ENCODE measurements at regions not wholly inside any gene's neighbourhood (a gene's known extent, or its start where the extent isn't known, plus 50 kb on each side); places are given as distances from the start of the nearest gene placed in this dataset.

DNA sequence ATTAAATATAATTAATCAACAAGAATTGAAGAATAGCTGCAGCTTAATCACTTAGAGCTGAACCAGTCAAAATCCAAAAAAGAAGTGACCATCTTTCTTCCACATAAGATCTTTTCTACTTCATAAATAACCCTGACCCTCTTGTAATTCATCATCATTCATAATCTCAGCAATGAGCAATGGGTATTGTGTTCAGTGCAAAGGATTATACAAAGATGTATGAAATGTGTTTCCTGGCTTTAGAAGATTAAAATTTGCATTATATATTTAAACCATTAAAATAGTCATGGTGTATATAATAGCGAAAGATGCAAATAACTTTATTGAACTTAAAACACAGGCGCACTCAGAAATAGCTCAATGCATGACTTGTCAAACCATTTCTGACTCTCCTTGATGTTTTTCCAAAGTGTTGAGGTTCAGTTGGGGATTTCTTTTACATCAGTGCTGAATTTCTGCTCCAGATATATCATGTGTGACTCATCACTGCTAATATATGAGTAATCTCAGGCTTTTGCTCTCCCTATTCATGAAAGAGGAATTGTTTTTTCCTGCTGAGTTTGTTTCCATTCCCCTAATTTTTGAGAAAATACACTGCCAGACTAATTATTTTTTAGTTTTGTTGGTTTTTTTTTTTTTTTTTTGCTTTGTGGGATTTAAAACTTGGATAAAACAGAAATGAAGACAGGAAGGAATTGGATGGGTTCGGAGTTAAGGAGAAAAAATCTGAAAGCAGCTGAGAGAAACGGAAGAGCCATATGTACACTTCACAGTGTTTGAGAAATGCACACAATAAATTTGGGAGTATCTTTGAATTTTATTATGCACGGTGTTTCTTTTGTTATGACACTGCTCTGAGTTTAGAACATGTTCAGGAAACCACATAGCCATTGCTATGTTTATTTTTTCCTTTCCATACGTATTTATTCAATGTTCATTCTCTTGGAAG is 290.1 kb upstream of the PCDH7 start:
- no peaks in the 10 kb centered on the region for H3K27me3 ChIP-seq (ENCODE audit: control insufficient read depth, extremely low read depth, insufficient read depth, low read length)
- DNase-seq (ENCODE audit: low read depth, low spot score) (peak; percentile 2), FAIRE-seq (no peak)
- no peaks in the 10 kb centered on the region for H3K9me1 ChIP-seq (ENCODE audit: control insufficient read depth, extremely low read depth, insufficient read depth, low read length)
- no peaks in the 10 kb centered on the region for H3K36me3 ChIP-seq (ENCODE audit: control insufficient read depth in 2 of 2, extremely low read depth in 1 of 2, insufficient read depth in 2 of 2, low read length in 2 of 2)
- no peak overlapping the region for H2AFZ ChIP-seq (ENCODE audit: control insufficient read depth, low read length)
- no peaks in the 10 kb centered on the region for H3K79me2 ChIP-seq (ENCODE audit: control insufficient read depth, insufficient read depth, low read length)
- TF ChIP-seq, protein P1, sequence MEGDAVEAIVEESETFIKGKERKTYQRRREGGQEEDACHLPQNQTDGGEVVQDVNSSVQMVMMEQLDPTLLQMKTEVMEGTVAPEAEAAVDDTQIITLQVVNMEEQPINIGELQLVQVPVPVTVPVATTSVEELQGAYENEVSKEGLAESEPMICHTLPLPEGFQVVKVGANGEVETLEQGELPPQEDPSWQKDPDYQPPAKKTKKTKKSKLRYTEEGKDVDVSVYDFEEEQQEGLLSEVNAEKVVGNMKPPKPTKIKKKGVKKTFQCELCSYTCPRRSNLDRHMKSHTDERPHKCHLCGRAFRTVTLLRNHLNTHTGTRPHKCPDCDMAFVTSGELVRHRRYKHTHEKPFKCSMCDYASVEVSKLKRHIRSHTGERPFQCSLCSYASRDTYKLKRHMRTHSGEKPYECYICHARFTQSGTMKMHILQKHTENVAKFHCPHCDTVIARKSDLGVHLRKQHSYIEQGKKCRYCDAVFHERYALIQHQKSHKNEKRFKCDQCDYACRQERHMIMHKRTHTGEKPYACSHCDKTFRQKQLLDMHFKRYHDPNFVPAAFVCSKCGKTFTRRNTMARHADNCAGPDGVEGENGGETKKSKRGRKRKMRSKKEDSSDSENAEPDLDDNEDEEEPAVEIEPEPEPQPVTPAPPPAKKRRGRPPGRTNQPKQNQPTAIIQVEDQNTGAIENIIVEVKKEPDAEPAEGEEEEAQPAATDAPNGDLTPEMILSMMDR (optimal IDR thresholded peaks at IDR 0.05 in 1 of 3, IDR thresholded peaks at IDR 0.05 in 1 of 3, conservative IDR thresholded peaks at IDR 0.05 in 1 of 3; ENCODE audit: extremely low read depth in 1 of 3, insufficient read depth in 2 of 3, low read length in 3 of 3): no peak
- TF ChIP-seq EZH2 (IDR thresholded peaks at IDR 0.05; ENCODE audit: low read length): no peak
- H3K4me3 ChIP-seq (ENCODE audit: control insufficient read depth in 2 of 3, extremely low read depth in 1 of 3, insufficient read depth in 2 of 3, low read depth in 1 of 3, low read length in 3 of 3): no peak overlapping the region
- no peak overlapping the region for H3K4me2 ChIP-seq (ENCODE audit: control insufficient read depth, extremely low read depth, insufficient read depth, low read depth, low read length)
- no peaks in the 10 kb centered on the region for H4K20me1 ChIP-seq (ENCODE audit: control insufficient read depth, extremely low read depth, insufficient read depth, low read length)
- no peaks in the 10 kb centered on the region for H3K4me1 ChIP-seq (ENCODE audit: control insufficient read depth, extremely low read depth, insufficient read depth, low read length)
- no peak overlapping the region for H3K9ac ChIP-seq (ENCODE audit: control insufficient read depth, extremely low read depth, insufficient read depth, low read length)
- dilution Hi-C loops (cut with MboI; ENCODE audit: extremely low pct_ligation_motif_present, low sequenced_read_pairs): no loop called here
- no peak overlapping the region for H3K27ac ChIP-seq (ENCODE audit: control insufficient read depth, insufficient read depth, low read length)
- no peaks in the 10 kb centered on the region for H3K9me3 ChIP-seq (ENCODE audit: control insufficient read depth, low read depth, low read length)

DNA sequence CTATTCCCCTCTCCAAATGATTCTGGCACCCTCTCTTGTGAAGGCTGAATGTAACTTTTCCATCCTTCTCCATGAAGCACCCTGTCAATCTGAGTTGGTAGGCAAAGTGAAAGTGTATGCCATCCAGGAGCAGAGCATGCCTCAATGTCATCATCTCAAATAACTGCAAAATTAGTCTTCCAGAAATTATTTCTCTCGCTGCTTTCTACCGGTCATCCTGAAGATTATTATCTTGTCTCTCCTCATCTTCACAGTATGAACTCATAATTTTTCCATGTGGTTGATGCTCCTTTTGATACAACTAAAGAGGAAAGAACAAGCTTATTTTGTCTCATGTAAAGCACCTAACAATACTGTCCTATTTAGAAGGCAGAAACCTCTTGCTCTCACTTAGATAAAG is 285.5 kb upstream of the PCDH7 start:
- TF ChIP-seq, protein P1 (optimal IDR thresholded peaks at IDR 0.05 in 1 of 3, IDR thresholded peaks at IDR 0.05 in 1 of 3, conservative IDR thresholded peaks at IDR 0.05 in 1 of 3; ENCODE audit: extremely low read depth in 1 of 3, insufficient read depth in 2 of 3, low read length in 3 of 3): no peak
- TF ChIP-seq EZH2 (IDR thresholded peaks at IDR 0.05; ENCODE audit: low read length): no peak
- no peaks in the 10 kb centered on the region for H3K4me1 ChIP-seq (ENCODE audit: control insufficient read depth, extremely low read depth, insufficient read depth, low read length)
- H4K20me1 ChIP-seq (ENCODE audit: control insufficient read depth, extremely low read depth, insufficient read depth, low read length): no peaks in the 10 kb centered on the region
- no peak overlapping the region for H3K4me3 ChIP-seq (ENCODE audit: control insufficient read depth in 2 of 3, extremely low read depth in 1 of 3, insufficient read depth in 2 of 3, low read depth in 1 of 3, low read length in 3 of 3)
- H3K27me3 ChIP-seq (ENCODE audit: control insufficient read depth, extremely low read depth, insufficient read depth, low read length): no peaks in the 10 kb centered on the region
- H3K9me3 ChIP-seq (ENCODE audit: control insufficient read depth, low read depth, low read length): no peaks in the 10 kb centered on the region
- H3K9ac ChIP-seq (ENCODE audit: control insufficient read depth, extremely low read depth, insufficient read depth, low read length): no peak overlapping the region
- no peaks in the 10 kb centered on the region for H3K9me1 ChIP-seq (ENCODE audit: control insufficient read depth, extremely low read depth, insufficient read depth, low read length)
- no peaks in the 10 kb centered on the region for H3K79me2 ChIP-seq (ENCODE audit: control insufficient read depth, insufficient read depth, low read length)
- FAIRE-seq (no peak), DNase-seq (ENCODE audit: low read depth, low spot score) (no peak)
- H3K27ac ChIP-seq (ENCODE audit: control insufficient read depth, insufficient read depth, low read length): no peak overlapping the region
- H3K36me3 ChIP-seq (ENCODE audit: control insufficient read depth in 2 of 2, extremely low read depth in 1 of 2, insufficient read depth in 2 of 2, low read length in 2 of 2): no peaks in the 10 kb centered on the region
- H3K4me2 ChIP-seq (ENCODE audit: control insufficient read depth, extremely low read depth, insufficient read depth, low read depth, low read length): no peak overlapping the region
- no peak overlapping the region for H2AFZ ChIP-seq (ENCODE audit: control insufficient read depth, low read length)
- dilution Hi-C loops (cut with MboI; ENCODE audit: extremely low pct_ligation_motif_present, low sequenced_read_pairs): no loop called here

Data from keratinocyte (primary cell).